H1 (cell line): ENCODE measurements at regions not wholly inside any gene's neighbourhood (a gene's known extent, or its start where the extent isn't known, plus 50 kb on each side); places are given as distances from the start of the nearest gene placed in this dataset.

Source experiments
- CTCF ChIA-PET: fragments of 300-600 bp; sonication (Branson Sonifier 250); formaldehyde crosslinking; loops from one replicate; lab custom pipeline; 2021; ENCODE audit not compliant: partially characterized antibody; lab: Charles Lee
- POLR2A ChIA-PET: fragments of 300-600 bp; sonication (Branson Sonifier 250); formaldehyde crosslinking; loops from one replicate; lab custom pipeline; 2021; ENCODE audit warnings: inconsistent platforms; ENCODE audit not compliant: partially characterized antibody; lab: Charles Lee
- DNase-seq, 2 experiments: peaks; one replicate each; pipeline versions ENCODE4 v3.0.0 to v3.0.0-alpha.2; 2010 to 2022; ENCODE audit warnings: low spot score in 2 of 2, low read depth in 1 of 2, mixed read lengths in 1 of 2
- FAIRE-seq: peaks from 2 replicates; lab custom pipeline; 2011; peaks lifted over from hg19 to GRCh38; lab: Jason Lieb, UNC
- H2AFZ ChIP-seq: 2 replicates; pipeline ENCODE4 v1.8.1; 2012; ENCODE audit warnings: low read length, inconsistent platforms
- H2AK5ac ChIP-seq: 2 replicates; pipeline ENCODE4 v1.6.1; 2013; ENCODE audit warnings: low read depth, low read length
- H2BK120ac ChIP-seq: replicated peaks from 2 replicates; pipeline ENCODE3; 2013; ENCODE audit warnings: low read depth, low read length, inconsistent platforms
- H2BK12ac ChIP-seq: 2 replicates; pipeline ENCODE4 v1.6.1; 2013; ENCODE audit warnings: low read depth, low read length
- H2BK15ac ChIP-seq: 2 replicates; pipeline ENCODE4 v1.6.1; 2013; ENCODE audit warnings: low read length
- H2BK20ac ChIP-seq: 2 replicates; pipeline ENCODE4 v1.6.1; 2013; ENCODE audit warnings: low read length
- H2BK5ac ChIP-seq: 2 replicates; pipeline ENCODE4 v1.6.1; 2013; ENCODE audit warnings: low read depth, low read length
- H3K14ac ChIP-seq: 2 replicates; pipeline ENCODE4 v1.6.1; 2013; ENCODE audit warnings: inconsistent platforms; ENCODE audit not compliant: insufficient read length
- H3K18ac ChIP-seq: 2 replicates; pipeline ENCODE4 v1.6.1; 2013; ENCODE audit warnings: low read length; ENCODE audit errors: extremely low read depth
- H3K23ac ChIP-seq: 2 replicates; pipeline ENCODE4 v1.6.1; 2013; ENCODE audit warnings: inconsistent platforms; ENCODE audit not compliant: insufficient read length
- H3K23me2 ChIP-seq: 2 replicates; pipeline ENCODE4 v1.6.1; 2013; ENCODE audit warnings: low read depth, low read length
- H3K27ac ChIP-seq: 2 replicates; pipeline ENCODE4 v1.6.1; 2011; ENCODE audit warnings: low read depth, low read length, inconsistent platforms
- H3K27me3 ChIP-seq, 4 experiments: replicated peaks in 1 of 4; 1 replicate in 1 of 4; 2 replicates in 3 of 4; pipeline versions ENCODE4 v1.6.1 to v1.8.1; 2011 to 2013; ENCODE audit warnings: low read length in 3 of 4, mild to moderate bottlenecking in 3 of 4, inconsistent platforms in 2 of 4, mixed read lengths in 2 of 4, moderate library complexity in 1 of 4; ENCODE audit not compliant: control insufficient read depth in 3 of 4, insufficient read depth in 3 of 4; ENCODE audit errors: extremely low read depth in 1 of 4
- H3K36me3 ChIP-seq, 4 experiments: 2 replicates each; pipeline versions ENCODE4 v1.6.1 to v1.8.1; 2011 to 2013; ENCODE audit warnings: mild to moderate bottlenecking in 4 of 4, low read length in 3 of 4, moderate library complexity in 2 of 4, control low read depth in 1 of 4, inconsistent platforms in 1 of 4; ENCODE audit not compliant: insufficient read depth in 4 of 4, control insufficient read depth in 2 of 4
- H3K4ac ChIP-seq: replicated peaks from 2 replicates; pipeline ENCODE3; 2013; ENCODE audit warnings: low read length, low read depth, mixed read lengths, inconsistent platforms; ENCODE audit not compliant: insufficient read length
- H3K4me1 ChIP-seq, 4 experiments: replicated peaks in 1 of 4; 1 replicate in 1 of 4; 2 replicates in 3 of 4; pipeline versions ENCODE4 v1.6.1 to v1.8.1; 2011 to 2013; ENCODE audit warnings: low read length in 3 of 4, inconsistent platforms in 2 of 4, mixed read lengths in 1 of 4; ENCODE audit not compliant: insufficient read depth in 4 of 4, control insufficient read depth in 3 of 4
- H3K4me2 ChIP-seq, 2 experiments: 2 replicates each; pipeline versions ENCODE4 v1.6.1 to v1.8.1; 2011 to 2013; ENCODE audit warnings: low read depth in 2 of 2, low read length in 2 of 2, control low read depth in 1 of 2, inconsistent platforms in 1 of 2, mild to moderate bottlenecking in 1 of 2; ENCODE audit not compliant: insufficient read depth in 1 of 2
- H3K4me3 ChIP-seq, 4 experiments: fragments of 200-600, 300-600 bp in 1 of 4; sonication (generic), shearing (Covaris generic), sonication (Bioruptor Twin) in 1 of 4; 2 replicates each; pipeline versions ENCODE4 v1.5.1 to v1.8.1; 2011 to 2016; ENCODE audit warnings: low read length in 4 of 4, low read depth in 3 of 4, control low read depth in 2 of 4, inconsistent platforms in 2 of 4, mild to moderate bottlenecking in 2 of 4, mixed read lengths in 1 of 4, moderate library complexity in 1 of 4; ENCODE audit not compliant: insufficient read depth in 2 of 4; ENCODE audit errors: extremely low read depth in 1 of 4
- H3K56ac ChIP-seq: replicated peaks from 2 replicates; pipeline ENCODE3; 2013; ENCODE audit warnings: low read depth, mild to moderate bottlenecking, mixed read lengths, low read length, inconsistent platforms; ENCODE audit not compliant: insufficient read length
- H3K79me1 ChIP-seq: 2 replicates; pipeline ENCODE4 v1.6.1; 2013; ENCODE audit warnings: low read depth, low read length, control low read depth
- H3K79me2 ChIP-seq, 2 experiments: 2 replicates each; pipeline versions ENCODE4 v1.6.1 to v1.8.1; 2012 to 2013; ENCODE audit warnings: low read length in 2 of 2, mild to moderate bottlenecking in 2 of 2, inconsistent platforms in 1 of 2; ENCODE audit not compliant: insufficient read depth in 2 of 2, control insufficient read depth in 1 of 2
- H3K9ac ChIP-seq, 4 experiments: replicated peaks in 1 of 4; 1 replicate in 1 of 4; 2 replicates in 3 of 4; pipeline versions ENCODE4 v1.6.1 to v1.8.1; 2011 to 2013; ENCODE audit warnings: low read depth in 3 of 4, low read length in 3 of 4, control low read depth in 2 of 4, mild to moderate bottlenecking in 2 of 4, moderate library complexity in 2 of 4, inconsistent platforms in 1 of 4; ENCODE audit errors: extremely low read depth in 1 of 4
- H3K9me3 ChIP-seq, 2 experiments: 2 replicates each; pipeline versions ENCODE4 v1.6.1 to v1.8.1; 2012 to 2013; ENCODE audit warnings: mild to moderate bottlenecking in 2 of 2, moderate library complexity in 2 of 2, control low read depth in 1 of 2, inconsistent platforms in 1 of 2, low read depth in 1 of 2, low read length in 1 of 2, mixed read lengths in 1 of 2; ENCODE audit not compliant: insufficient read depth in 2 of 2
- H4K20me1 ChIP-seq, 2 experiments: replicated peaks in 1 of 2; 2 replicates each; pipeline versions ENCODE3 to v1.8.1; 2011 to 2013; ENCODE audit warnings: inconsistent platforms in 2 of 2, low read length in 2 of 2, mild to moderate bottlenecking in 1 of 2; ENCODE audit not compliant: insufficient read depth in 2 of 2, control insufficient read depth in 1 of 2
- H4K5ac ChIP-seq: 2 replicates; pipeline ENCODE4 v1.6.1; 2013; ENCODE audit warnings: low read length, low read depth, mixed read lengths, inconsistent platforms; ENCODE audit not compliant: insufficient read length
- H4K8ac ChIP-seq: 2 replicates; pipeline ENCODE4 v1.8.0; 2013; ENCODE audit warnings: mild to moderate bottlenecking, moderate library complexity, low read length, inconsistent platforms; ENCODE audit not compliant: insufficient read depth; ENCODE audit errors: extremely low read depth
- H4K91ac ChIP-seq: replicated peaks from 2 replicates; pipeline ENCODE3; 2013; ENCODE audit warnings: low read length, mixed read lengths, inconsistent platforms; ENCODE audit not compliant: insufficient read length
- ASH2L ChIP-seq: fragments of 200-600, 300-600 bp; sonication (generic); IDR thresholded peaks from one replicate; pipeline ENCODE4 v1.7.1; 2017; ENCODE audit warnings: low read length
- BACH1 ChIP-seq: IDR thresholded peaks from 2 replicates; pipeline ENCODE4 v1.6.1; 2012; ENCODE audit warnings: low read length, improper control_type of control experiment
- BCL11A ChIP-seq, 2 experiments: IDR thresholded peaks; one replicate each; pipeline ENCODE4 v1.6.1; 2011; ENCODE audit warnings: low read depth in 2 of 2, low read length in 2 of 2, mild to moderate bottlenecking in 2 of 2
- CHD1 ChIP-seq: IDR thresholded peaks from 2 replicates; pipeline ENCODE4 v1.6.1; 2012; ENCODE audit warnings: low read depth, low read length, improper control_type of control experiment
- CREB1 ChIP-seq: IDR thresholded peaks from 2 replicates; pipeline ENCODE4 v1.6.1; 2012; ENCODE audit warnings: inconsistent platforms
- JUN ChIP-seq: IDR thresholded peaks from 2 replicates; pipeline ENCODE4 v1.6.1; 2011; ENCODE audit warnings: low read depth, mild to moderate bottlenecking, improper control_type of control experiment, low read length
- JUND ChIP-seq: IDR thresholded peaks from 2 replicates; pipeline ENCODE4 v1.6.1; 2011; ENCODE audit warnings: mild to moderate bottlenecking, improper control_type of control experiment, low read length
- KDM5A ChIP-seq: fragments of 200-600 bp; IDR thresholded peaks from 2 replicates; pipeline ENCODE4 v1.7.1; 2012; ENCODE audit warnings: mild to moderate bottlenecking, low read length, inconsistent platforms, mixed read lengths
- NANOG ChIP-seq: IDR thresholded peaks from 2 replicates; pipeline ENCODE4 v1.6.1; 2011; ENCODE audit warnings: low read length, low read depth, mild to moderate bottlenecking, inconsistent platforms; ENCODE audit not compliant: insufficient read depth, poor library complexity, severe bottlenecking
- NRF1 ChIP-seq: IDR thresholded peaks from 2 replicates; pipeline ENCODE4 v1.6.1; 2011; ENCODE audit warnings: mild to moderate bottlenecking, low read depth, low read length, improper control_type of control experiment
- POLR2A ChIP-seq, 2 experiments: IDR thresholded peaks; 1 replicate in 1 of 2; 2 replicates in 1 of 2; pipeline ENCODE4 v1.6.1; 2011; ENCODE audit warnings: low read depth in 2 of 2, low read length in 2 of 2, mild to moderate bottlenecking in 2 of 2; ENCODE audit errors: control extremely low read depth in 1 of 2
- POU5F1 ChIP-seq: IDR thresholded peaks from 2 replicates; pipeline ENCODE4 v1.6.1; 2011; ENCODE audit warnings: low read depth, mild to moderate bottlenecking, low read length, moderate library complexity
- RNF2 ChIP-seq: fragments of 200-900, 300-1000 bp; sonication (generic); IDR thresholded peaks from 2 replicates; pipeline ENCODE4 v1.7.1; 2016; ENCODE audit warnings: borderline replicate concordance, low read depth, mild to moderate bottlenecking, antibody characterized with exemption, low read length; ENCODE audit not compliant: poor library complexity, severe bottlenecking; ENCODE audit errors: missing control alignments
- SIRT6 ChIP-seq: IDR thresholded peaks from one replicate; pipeline ENCODE4 v1.7.1; 2012; ENCODE audit warnings: low read length, inconsistent platforms
- SP2 ChIP-seq: IDR thresholded peaks from 2 replicates; pipeline ENCODE4 v1.6.1; 2012; ENCODE audit warnings: mild to moderate bottlenecking, low read length, inconsistent platforms
- TEAD4 ChIP-seq: IDR thresholded peaks from 2 replicates; pipeline ENCODE4 v1.6.1; 2012; ENCODE audit warnings: low read depth, low read length, inconsistent platforms, mixed read lengths
- YY1 ChIP-seq: IDR thresholded peaks from 2 replicates; pipeline ENCODE4 v1.6.1; 2011; ENCODE audit warnings: low read depth, mild to moderate bottlenecking, low read length
- ZNF274 ChIP-seq: IDR thresholded peaks from 2 replicates; pipeline ENCODE4 v1.7.0; 2012; ENCODE audit warnings: low read length, borderline replicate concordance; ENCODE audit errors: extremely low read depth
- WGBS, 2 experiments: shearing (Covaris generic) in 1 of 2; methylation state at CpG; one replicate each; pipeline versions ENCODE4 v1.1.6 to v1.1.7; 2013 to 2015; ENCODE audit warnings: low lambda C conversion rate in 2 of 2, mixed read lengths in 2 of 2, inconsistent platforms in 1 of 2, low coverage in 1 of 2, missing lambda C conversion rate in 1 of 2; ENCODE audit not compliant: insufficient replicate concordance in 2 of 2, insufficient coverage in 1 of 2, insufficient read length in 1 of 2; ENCODE audit errors: extremely low coverage in 1 of 2, missing lambda C conversion rate in 1 of 2; 5-methylcytosine and 5-hydroxymethylcytosine counted together

- Histone ChIP-seq H3K27me3 (no peaks in the 10 kb centered on the region), H3K9ac (no peak overlapping the region), H3K23ac (no peak overlapping the region), H3K4me2 (no peak overlapping the region), H3K14ac (no peak overlapping the region), H4K20me1 (no peaks in the 10 kb centered on the region), H3K27ac (no peak overlapping the region), H3K79me2 (no peaks in the 10 kb centered on the region), H3K4ac (no peak overlapping the region), H2AK5ac (no peak overlapping the region), H3K18ac (no peak overlapping the region), H2BK5ac (no peak overlapping the region), H2BK12ac (no peak overlapping the region), H3K4me3 (no peak overlapping the region), H3K56ac (no peak overlapping the region), H4K91ac (no peak overlapping the region), H2BK120ac (no peak overlapping the region), H3K79me1 (no peaks in the 10 kb centered on the region), H2AFZ (no peak overlapping the region), H2BK20ac (no peak overlapping the region), H3K4me1 (no peaks in the 10 kb centered on the region; a peak in 1 of 7 replicates), H3K23me2 (no peaks in the 10 kb centered on the region; the same call in 1 of the 2 replicates), H4K8ac (no peak overlapping the region), H3K9me3 (no peaks in the 10 kb centered on the region), H4K5ac (no peak overlapping the region), H2BK15ac (no peak overlapping the region), H3K36me3 (no peaks in the 10 kb centered on the region)
- POLR2A ChIA-PET, result no interaction called here
- DNase-seq (no peak), FAIRE-seq (no peak)
- WGBS, 2 experiments, result 89% methylated on average over 2 of the region's 2 CpGs; no CpG with 5 or more reads in 1 of the 2 experiments
- CTCF ChIA-PET, result interaction anchor here (0.7 to 1.2 kb wide), 2 partner anchors 15 to 18 kb away, joined by 3 read pairs; no protein-coding TSS in a partner anchor
- TF ChIP-seq CREB1, result no peak
- no peak for TF ChIP-seq POU5F1
- no peak for TF ChIP-seq BCL11A (IDR thresholded peaks at IDR 0.05; ENCODE audit: low read depth in 2 of 2, low read length in 2 of 2)
- no peak for TF ChIP-seq NANOG
- no peak for TF ChIP-seq KDM5A
- TF ChIP-seq ZNF274, result no peak
- TF ChIP-seq TEAD4, result no peak
- TF ChIP-seq CHD1, result no peak
- no peak for TF ChIP-seq SIRT6
- no peak for TF ChIP-seq RNF2
- TF ChIP-seq SP2, result no peak
- no peak for TF ChIP-seq YY1
- TF ChIP-seq BACH1, result no peak
- no peak for TF ChIP-seq JUN
- TF ChIP-seq POLR2A (IDR thresholded peaks at IDR 0.05; ENCODE audit: control extremely low read depth in 1 of 2, low read depth in 2 of 2, low read length in 2 of 2), result no peak
- no peak for TF ChIP-seq JUND
- no peak for TF ChIP-seq NRF1
- no peak for TF ChIP-seq ASH2L
These were observed 170.2 kb downstream of the HAO1 start for GRCh38 chr20:7770046-7770445.
